Esophagus muscularis mucosa (tissue), 4 donors: ENCODE measurements at regions not wholly inside any gene's neighbourhood (a gene's known extent, or its start where the extent isn't known, plus 50 kb on each side); places are given as distances from the start of the nearest gene placed in this dataset.

Experiments
- DNase-seq: peaks from one replicate; pipeline ENCODE4 v3.0.0-alpha.2; 2017; ENCODE audit errors: extremely low spot score
- H3K27ac ChIP-seq, 4 donors: fragments of 200-600 bp; sonication (generic); replicated peaks in 1 of 4; 1 replicate in 3 of 4; 2 replicates in 1 of 4; pipeline ENCODE4 v1.5.1; 2016 to 2019; ENCODE audit warnings: mild to moderate bottlenecking in 1 of 4
- H3K27me3 ChIP-seq, 4 donors: fragments of 200-600 bp; sonication (generic); one replicate each; pipeline versions ENCODE4 v1.5.1 to v1.6.0; 2016 to 2019
- H3K36me3 ChIP-seq, 4 donors: fragments of 200-600 bp; sonication (generic); one replicate each; pipeline ENCODE4 v1.5.1; 2016 to 2019
- H3K4me1 ChIP-seq, 4 donors: fragments of 200-600 bp; sonication (generic); one replicate each; pipeline ENCODE4 v1.5.1; 2016 to 2019
- H3K4me3 ChIP-seq, 4 donors: fragments of 200-600 bp; sonication (generic); 1 replicate in 2 of 4; 2 replicates in 2 of 4; pipeline ENCODE4 v1.5.1; 2016 to 2019; ENCODE audit warnings: mild to moderate bottlenecking in 4 of 4, moderate library complexity in 1 of 4
- H3K9me3 ChIP-seq, 4 donors: fragments of 200-600 bp; sonication (generic); 1 replicate in 3 of 4; 2 replicates in 1 of 4; pipeline ENCODE4 v1.5.1; 2016 to 2019
- EP300 ChIP-seq: sonication (generic); formaldehyde crosslinking; IDR thresholded peaks from one replicate; pipeline ENCODE4 v1.6.1; 2017; ENCODE audit warnings: antibody characterized with exemption
- POLR2A ChIP-seq: fragments of 450-650 bp; IDR thresholded peaks from one replicate; pipeline ENCODE4 v1.6.1; 2017; ENCODE audit warnings: antibody characterized with exemption, moderate library complexity, mild to moderate bottlenecking, low read depth
- POLR2AphosphoS5 ChIP-seq, 2 donors: sonication (generic); formaldehyde crosslinking; IDR thresholded peaks; one replicate each; pipeline ENCODE4 v1.6.1; 2017; ENCODE audit warnings: antibody characterized with exemption in 2 of 2
- WGBS: methylation state at CpG from one replicate; pipeline ENCODE4 v1.1.5; 2018; 5-methylcytosine and 5-hydroxymethylcytosine counted together
- intact Hi-C: fragments of 100-400 bp; cut with DNase I; formaldehyde crosslinking; loops from one replicate; pipeline ENCODE4 v1.15.1; 2023
- TF ChIP-seq, protein P1 (sequence below), 3 experiments: fragments of 200-600 bp in 2 of 3; fragments of 450-650 bp in 1 of 3; sonication (generic) in 2 of 3; IDR thresholded peaks; one replicate each; pipeline ENCODE4 v1.5.1; 2017 to 2019; ENCODE audit warnings: antibody characterized with exemption in 3 of 3, mild to moderate bottlenecking in 2 of 3, moderate library complexity in 1 of 3

DNA sequence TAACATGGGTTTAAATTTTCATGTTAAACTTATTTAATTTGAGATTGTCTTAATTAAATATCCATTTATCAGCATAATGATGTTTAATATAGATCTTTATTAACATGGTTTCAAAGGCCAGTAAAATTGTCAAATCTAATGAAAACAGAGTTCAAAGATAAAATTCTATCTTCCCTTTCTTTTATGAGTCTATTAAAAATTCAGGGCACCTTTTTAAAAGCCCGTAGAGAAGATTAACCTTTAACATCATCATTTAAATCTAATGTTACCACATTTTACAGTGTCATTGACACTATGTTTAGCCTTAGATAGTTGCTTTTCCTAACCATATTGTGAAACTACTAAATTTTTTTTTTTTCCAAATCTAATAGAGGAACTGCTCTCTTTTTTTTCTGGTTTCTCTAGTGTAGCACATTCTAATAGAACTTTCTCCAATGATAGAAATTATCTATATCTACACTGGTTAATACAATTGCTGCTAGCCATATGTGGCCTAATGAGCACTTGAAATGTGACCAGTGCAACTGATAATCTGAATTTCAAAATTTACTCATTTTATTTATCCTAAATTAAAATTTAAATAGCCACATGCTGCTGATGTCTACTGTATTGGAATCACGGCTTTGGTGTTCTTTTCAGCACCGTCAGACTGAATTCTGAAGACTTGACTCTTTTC lies 410.9 kb downstream of the UTRN start:
- H3K36me3 ChIP-seq: peaks cover 0 to 12% (median 10%) of the 10 kb centered on the region in 4 donors
- no peak for DNase-seq
- no peak overlapping the region for H3K27ac ChIP-seq
- peaks cover 0 to 7% (median 3%) of the 10 kb centered on the region in 4 donors for H3K9me3 ChIP-seq
- no peak overlapping the region for H3K4me3 ChIP-seq
- no peaks in the 10 kb centered on the region for H3K27me3 ChIP-seq
- intact Hi-C loops: no loop called here
- peaks cover 0 to 18% (median 16%) of the 10 kb centered on the region in 4 donors for H3K4me1 ChIP-seq
- no peak for TF ChIP-seq POLR2AphosphoS5 (IDR thresholded peaks at IDR 0.05)
- TF ChIP-seq POLR2A: no peak
- TF ChIP-seq EP300: no peak
- TF ChIP-seq, protein P1, sequence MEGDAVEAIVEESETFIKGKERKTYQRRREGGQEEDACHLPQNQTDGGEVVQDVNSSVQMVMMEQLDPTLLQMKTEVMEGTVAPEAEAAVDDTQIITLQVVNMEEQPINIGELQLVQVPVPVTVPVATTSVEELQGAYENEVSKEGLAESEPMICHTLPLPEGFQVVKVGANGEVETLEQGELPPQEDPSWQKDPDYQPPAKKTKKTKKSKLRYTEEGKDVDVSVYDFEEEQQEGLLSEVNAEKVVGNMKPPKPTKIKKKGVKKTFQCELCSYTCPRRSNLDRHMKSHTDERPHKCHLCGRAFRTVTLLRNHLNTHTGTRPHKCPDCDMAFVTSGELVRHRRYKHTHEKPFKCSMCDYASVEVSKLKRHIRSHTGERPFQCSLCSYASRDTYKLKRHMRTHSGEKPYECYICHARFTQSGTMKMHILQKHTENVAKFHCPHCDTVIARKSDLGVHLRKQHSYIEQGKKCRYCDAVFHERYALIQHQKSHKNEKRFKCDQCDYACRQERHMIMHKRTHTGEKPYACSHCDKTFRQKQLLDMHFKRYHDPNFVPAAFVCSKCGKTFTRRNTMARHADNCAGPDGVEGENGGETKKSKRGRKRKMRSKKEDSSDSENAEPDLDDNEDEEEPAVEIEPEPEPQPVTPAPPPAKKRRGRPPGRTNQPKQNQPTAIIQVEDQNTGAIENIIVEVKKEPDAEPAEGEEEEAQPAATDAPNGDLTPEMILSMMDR (IDR thresholded peaks at IDR 0.05): no peak
- 80% methylated on average over 3 of the region's 3 CpGs for WGBS

DNA sequence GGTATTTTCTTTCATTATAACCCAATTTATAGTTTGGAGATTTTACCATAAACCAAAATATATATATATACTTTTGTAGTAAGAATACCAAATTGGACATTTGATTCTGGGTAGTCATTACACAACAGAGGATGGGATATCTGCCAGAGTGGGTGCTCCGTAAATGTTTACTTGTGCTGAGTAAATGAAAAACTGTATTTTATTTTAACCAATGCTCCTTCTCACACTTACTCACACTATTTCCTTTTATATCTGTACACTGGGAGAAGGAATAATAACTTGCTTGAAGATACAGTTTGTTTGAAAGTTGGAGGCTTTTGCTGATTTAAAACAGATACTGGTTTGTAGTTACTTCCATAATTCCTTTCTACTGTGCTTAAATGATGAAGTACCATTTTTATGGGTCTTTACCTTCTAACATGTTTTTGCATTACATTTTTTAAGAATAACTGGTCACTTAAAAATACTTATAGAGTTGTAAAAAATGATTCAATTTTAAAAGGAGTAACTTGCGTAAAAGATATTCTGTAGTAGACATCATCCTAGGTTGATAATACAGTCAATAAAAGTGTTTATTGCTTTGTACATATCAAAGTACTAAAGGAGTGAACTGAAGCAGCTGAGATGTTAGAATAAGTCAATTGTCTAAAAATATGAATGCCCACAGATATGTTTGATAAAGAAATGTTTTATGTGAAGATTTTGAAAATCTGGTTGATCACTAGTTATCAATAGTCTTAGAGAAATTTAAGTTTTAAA lies 411.7 kb downstream of the UTRN start:
- Histone ChIP-seq H3K27ac (no peak overlapping the region), H3K36me3 (peaks cover 0 to 14% (median 10%) of the 10 kb centered on the region in 4 donors), H3K27me3 (no peaks in the 10 kb centered on the region), H3K4me1 (peaks cover 0 to 18% (median 16%) of the 10 kb centered on the region in 4 donors), H3K9me3 (peaks cover 0 to 7% (median 3%) of the 10 kb centered on the region in 4 donors), H3K4me3 (peak overlapping the region in 1 of 4 donors; percentile 6)
- no peak for TF ChIP-seq EP300
- no peak for TF ChIP-seq POLR2A
- TF ChIP-seq, protein P1 (IDR thresholded peaks at IDR 0.05): no peak
- no peak for TF ChIP-seq POLR2AphosphoS5 (IDR thresholded peaks at IDR 0.05)
- 70% methylated on average over 2 of the region's 2 CpGs for WGBS
- intact Hi-C loops: no loop called here
- DNase-seq: no peak

DNA sequence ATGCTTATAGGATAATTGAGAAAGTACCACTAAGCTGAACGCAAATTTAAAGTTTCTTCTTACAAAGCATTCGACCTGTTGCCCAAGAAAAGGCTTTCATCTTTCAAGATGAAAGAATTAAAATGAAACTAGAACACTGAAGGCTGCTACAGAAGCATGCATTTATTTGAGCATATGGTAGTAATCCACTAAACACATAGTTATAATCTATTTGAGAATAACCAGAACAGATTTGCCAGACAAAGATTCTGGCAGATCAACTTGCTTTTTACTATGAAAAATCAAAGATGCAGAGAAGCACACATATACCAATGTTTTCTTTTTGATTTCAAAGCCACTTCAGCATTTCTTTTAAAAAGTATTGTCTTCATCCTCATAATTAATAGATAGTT lies 412.2 kb downstream of the UTRN start:
- Histone ChIP-seq H3K4me1 (peaks cover 0 to 18% (median 16%) of the 10 kb centered on the region in 4 donors), H3K9me3 (peaks cover 0 to 3% (median 0%) of the 10 kb centered on the region in 4 donors), H3K27ac (no peak overlapping the region), H3K36me3 (peaks cover 0 to 15% (median 12%) of the 10 kb centered on the region in 4 donors), H3K4me3 (peak overlapping the region in 1 of 4 donors; percentile 6), H3K27me3 (no peaks in the 10 kb centered on the region)
- intact Hi-C loops: no loop called here
- no peak for DNase-seq
- TF ChIP-seq, protein P1 (IDR thresholded peaks at IDR 0.05): no peak
- TF ChIP-seq POLR2A (no peak), EP300 (no peak), POLR2AphosphoS5 (IDR thresholded peaks at IDR 0.05) (no peak)
- WGBS: 50% methylated on average over 2 of the region's 2 CpGs

DNA sequence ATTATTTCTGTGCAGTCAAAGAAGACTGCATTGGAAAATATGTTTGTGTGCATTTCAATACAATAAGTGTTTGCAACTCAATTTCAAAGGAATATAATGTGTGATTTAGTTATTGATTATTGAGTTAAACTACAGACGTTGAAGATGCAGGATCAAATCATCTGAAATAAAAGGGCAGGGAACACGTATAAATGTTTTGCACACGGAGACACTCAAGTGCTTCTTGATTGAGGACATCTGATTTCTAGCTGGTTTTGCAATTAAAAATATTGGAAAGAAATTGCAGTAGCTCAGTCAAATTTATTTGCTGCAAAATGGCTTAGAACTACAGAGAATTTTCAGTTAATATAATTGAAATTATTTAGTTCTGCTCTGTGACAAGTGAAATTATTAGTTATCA lies 412.7 kb downstream of the UTRN start:
- H3K4me1 ChIP-seq: peaks cover 0 to 18% (median 16%) of the 10 kb centered on the region in 4 donors

DNA sequence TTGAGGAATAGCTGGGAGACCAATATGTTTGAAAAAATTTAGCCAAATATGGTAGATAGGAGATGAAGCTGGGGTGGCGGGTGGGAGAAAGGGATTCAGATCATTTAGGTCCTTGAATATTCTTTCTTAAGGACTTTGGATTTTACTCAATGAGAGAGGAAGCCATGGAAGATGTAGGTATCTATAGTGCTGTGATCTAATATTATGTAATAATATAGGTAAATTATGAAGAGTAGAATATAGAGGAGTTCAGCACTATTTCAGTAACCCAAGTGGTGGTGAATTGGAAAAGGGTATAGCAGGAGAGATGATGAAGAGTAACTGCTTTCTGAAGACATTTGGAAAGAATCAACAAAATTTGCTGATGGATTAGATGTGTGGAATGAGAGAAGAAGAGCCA lies 417.6 kb downstream of the UTRN start:
- intact Hi-C loops: no loop called here
- WGBS: 96% methylated on average over 1 of the region's 1 CpG

More for the DNA sequence above, 412.7 kb downstream of the UTRN start:
- Histone ChIP-seq H3K4me3 (no peak overlapping the region), H3K27me3 (no peaks in the 10 kb centered on the region), H3K27ac (no peak overlapping the region), H3K36me3 (peaks cover 0 to 15% (median 12%) of the 10 kb centered on the region in 4 donors), H3K9me3 (no peaks in the 10 kb centered on the region)
- DNase-seq: no peak
- TF ChIP-seq POLR2A: no peak
- TF ChIP-seq EP300: no peak
- WGBS: 79% methylated on average over 3 of the region's 3 CpGs
- intact Hi-C loops: no loop called here

More for the DNA sequence above, 417.6 kb downstream of the UTRN start:
- no peak for DNase-seq
- Histone ChIP-seq H3K9me3 (no peaks in the 10 kb centered on the region), H3K27me3 (no peaks in the 10 kb centered on the region), H3K4me3 (no peak overlapping the region), H3K36me3 (peaks cover 0 to 15% (median 12%) of the 10 kb centered on the region in 4 donors), H3K4me1 (peaks cover 0 to 8% (median 2%) of the 10 kb centered on the region in 4 donors), H3K27ac (no peak overlapping the region)
- TF ChIP-seq EP300 (no peak), POLR2A (no peak), POLR2AphosphoS5 (IDR thresholded peaks at IDR 0.05) (no peak)
- TF ChIP-seq, protein P1 (IDR thresholded peaks at IDR 0.05): no peak
